Liver (tissue), 3 donors: ENCODE measurements at regions not wholly inside any gene's neighbourhood (a gene's known extent, or its start where the extent isn't known, plus 50 kb on each side); places are given as distances from the start of the nearest gene placed in this dataset.

Source experiments
- CTCF ChIP-seq: fragments of 150-350 bp; IDR thresholded peaks from 2 replicates; pipeline ENCODE4 v1.5.1; 2017; ENCODE audit warnings: improper control_type of control experiment, low read depth, low read length; ENCODE audit not compliant: missing input control
- HNF4A ChIP-seq, 2 donors: conservative IDR thresholded peaks; 2 replicates each; pipeline ENCODE4 v1.6.1; 2016; ENCODE audit warnings: antibody characterized with exemption in 2 of 2, mild to moderate bottlenecking in 2 of 2
- JUND ChIP-seq, 2 donors: IDR thresholded peaks; 2 replicates each; pipeline ENCODE4 v1.6.1; 2016; ENCODE audit warnings: antibody characterized with exemption in 2 of 2
- RAD21 ChIP-seq, 2 donors: IDR thresholded peaks; 2 replicates each; pipeline ENCODE4 v1.6.1; 2016; ENCODE audit warnings: antibody characterized with exemption in 2 of 2, mild to moderate bottlenecking in 2 of 2
- REST ChIP-seq: IDR thresholded peaks from 2 replicates; pipeline ENCODE4 v1.6.1; 2016; ENCODE audit warnings: antibody characterized with exemption, mild to moderate bottlenecking
- SP1 ChIP-seq: IDR thresholded peaks from 2 replicates; pipeline ENCODE4 v1.6.1; 2018; ENCODE audit warnings: antibody characterized with exemption, mild to moderate bottlenecking
- TAF1 ChIP-seq: conservative IDR thresholded peaks from 2 replicates; pipeline ENCODE4 v1.6.1; 2016; ENCODE audit warnings: antibody characterized with exemption, mild to moderate bottlenecking
- YY1 ChIP-seq: IDR thresholded peaks from 2 replicates; pipeline ENCODE4 v1.6.1; 2016; ENCODE audit warnings: antibody characterized with exemption, mild to moderate bottlenecking
- TF ChIP-seq, protein P1 (sequence below): IDR thresholded peaks from 2 replicates; pipeline ENCODE4 v1.6.1; 2016; ENCODE audit warnings: antibody characterized with exemption
- donor health status: healthy.
- donor health status: healthy.

- TF ChIP-seq REST (no peak), CTCF (no peak), TAF1 (no peak), JUND (IDR thresholded peaks at IDR 0.05) (no peak), HNF4A (conservative IDR thresholded peaks at IDR 0.05) (no peak), RAD21 (IDR thresholded peaks at IDR 0.05) (no peak), SP1 (no peak), YY1 (no peak)
- TF ChIP-seq, protein P1, sequence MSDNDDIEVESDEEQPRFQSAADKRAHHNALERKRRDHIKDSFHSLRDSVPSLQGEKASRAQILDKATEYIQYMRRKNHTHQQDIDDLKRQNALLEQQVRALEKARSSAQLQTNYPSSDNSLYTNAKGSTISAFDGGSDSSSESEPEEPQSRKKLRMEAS = no peak
These were observed 1079.3 kb upstream of the CDH9 start for GRCh38 chr5:28117691-28118090.
